ENCODE measurements at regions not wholly inside any gene's neighbourhood (a gene's known extent, or its start where the extent isn't known, plus 50 kb on each side); places are given as distances from the start of the nearest gene placed in this dataset.

- POLR2A ChIA-PET: no interaction called here
- CTCF ChIA-PET: interaction anchor here (0.8 to 2.2 kb wide), 3 partner anchors 20 to 34 kb away, joined by 3 to 7 read pairs (median 4); no protein-coding TSS in a partner anchor
- no peak for DNase-seq (ENCODE audit: extremely low spot score)
- TF ChIP-seq, protein P1, sequence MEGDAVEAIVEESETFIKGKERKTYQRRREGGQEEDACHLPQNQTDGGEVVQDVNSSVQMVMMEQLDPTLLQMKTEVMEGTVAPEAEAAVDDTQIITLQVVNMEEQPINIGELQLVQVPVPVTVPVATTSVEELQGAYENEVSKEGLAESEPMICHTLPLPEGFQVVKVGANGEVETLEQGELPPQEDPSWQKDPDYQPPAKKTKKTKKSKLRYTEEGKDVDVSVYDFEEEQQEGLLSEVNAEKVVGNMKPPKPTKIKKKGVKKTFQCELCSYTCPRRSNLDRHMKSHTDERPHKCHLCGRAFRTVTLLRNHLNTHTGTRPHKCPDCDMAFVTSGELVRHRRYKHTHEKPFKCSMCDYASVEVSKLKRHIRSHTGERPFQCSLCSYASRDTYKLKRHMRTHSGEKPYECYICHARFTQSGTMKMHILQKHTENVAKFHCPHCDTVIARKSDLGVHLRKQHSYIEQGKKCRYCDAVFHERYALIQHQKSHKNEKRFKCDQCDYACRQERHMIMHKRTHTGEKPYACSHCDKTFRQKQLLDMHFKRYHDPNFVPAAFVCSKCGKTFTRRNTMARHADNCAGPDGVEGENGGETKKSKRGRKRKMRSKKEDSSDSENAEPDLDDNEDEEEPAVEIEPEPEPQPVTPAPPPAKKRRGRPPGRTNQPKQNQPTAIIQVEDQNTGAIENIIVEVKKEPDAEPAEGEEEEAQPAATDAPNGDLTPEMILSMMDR (IDR thresholded peaks at IDR 0.05; ENCODE audit: control extremely low read depth, extremely low read depth, low read depth, missing control alignments): no peak
Observed at GRCh38 chr1:157404614-157405013, 147.7 kb downstream of the FCRL5 start.

GRCh38 chr1:157404063-157404501 lies 148.2 kb downstream of the FCRL5 start:
- no peak for DNase-seq (ENCODE audit: extremely low spot score)
- ChIA-PET POLR2A (no interaction called here), CTCF (interaction anchor here (1.2 to 2.2 kb wide), 2 partner anchors 27 to 34 kb away, joined by 4 to 7 read pairs; no protein-coding TSS in a partner anchor)
- TF ChIP-seq, protein P1 (IDR thresholded peaks at IDR 0.05; ENCODE audit: control extremely low read depth, extremely low read depth, low read depth, missing control alignments): no peak

GRCh38 chr1:157403608-157404007 lies 148.7 kb downstream of the FCRL5 start:
- TF ChIP-seq, protein P1 (IDR thresholded peaks at IDR 0.05; ENCODE audit: control extremely low read depth, extremely low read depth, low read depth, missing control alignments): no peak
- no peak for DNase-seq (ENCODE audit: extremely low spot score)
- ChIA-PET CTCF (interaction anchor here (1.2 to 1.8 kb wide), 2 partner anchors 8 to 19 kb away, joined by 3 read pairs; no protein-coding TSS in a partner anchor), POLR2A (no interaction called here)

GRCh38 chr1:157403203-157403602 lies 149.1 kb downstream of the FCRL5 start:
- DNase-seq (ENCODE audit: extremely low spot score): peak; percentile 58
- TF ChIP-seq, protein P1 (IDR thresholded peaks at IDR 0.05; ENCODE audit: control extremely low read depth, extremely low read depth, low read depth, missing control alignments): no peak
- CTCF ChIA-PET: interaction anchor here (1.2 to 1.8 kb wide), 3 partner anchors 9 to 44 kb away, joined by 3 read pairs; no protein-coding TSS in a partner anchor
- POLR2A ChIA-PET: no interaction called here

- CTCF ChIA-PET: interaction anchor here (2.3 kb wide), 1 partner anchor 37 kb away, joined by 6 read pairs; no protein-coding TSS in a partner anchor
- TF ChIP-seq, protein P1 (IDR thresholded peaks at IDR 0.05; ENCODE audit: control extremely low read depth, extremely low read depth, low read depth, missing control alignments): no peak
- POLR2A ChIA-PET: no interaction called here
- no peak for DNase-seq (ENCODE audit: extremely low spot score)
Observed at GRCh38 chr1:157400766-157401165, 151.5 kb downstream of the FCRL5 start.

- TF ChIP-seq, protein P1 (IDR thresholded peaks at IDR 0.05; ENCODE audit: control extremely low read depth, extremely low read depth, low read depth, missing control alignments): no peak
- peak; percentile 52 for DNase-seq (ENCODE audit: extremely low spot score)
- ChIA-PET POLR2A (no interaction called here), CTCF (interaction anchor here (1.3 to 2.3 kb wide), 2 partner anchors 30 to 37 kb away, joined by 6 to 7 read pairs; no protein-coding TSS in a partner anchor)
Observed at GRCh38 chr1:157399984-157400382, 152.3 kb downstream of the FCRL5 start.

Data from GM10248 (cell line).